RPMI8226 (cell line): ENCODE measurements at regions not wholly inside any gene's neighbourhood (a gene's known extent, or its start where the extent isn't known, plus 50 kb on each side); places are given as distances from the start of the nearest gene placed in this dataset.

ENCODE experiments used
- DNase-seq: peaks from one replicate; pipeline ENCODE4 v3.0.0-alpha.2; 2015

DNA sequence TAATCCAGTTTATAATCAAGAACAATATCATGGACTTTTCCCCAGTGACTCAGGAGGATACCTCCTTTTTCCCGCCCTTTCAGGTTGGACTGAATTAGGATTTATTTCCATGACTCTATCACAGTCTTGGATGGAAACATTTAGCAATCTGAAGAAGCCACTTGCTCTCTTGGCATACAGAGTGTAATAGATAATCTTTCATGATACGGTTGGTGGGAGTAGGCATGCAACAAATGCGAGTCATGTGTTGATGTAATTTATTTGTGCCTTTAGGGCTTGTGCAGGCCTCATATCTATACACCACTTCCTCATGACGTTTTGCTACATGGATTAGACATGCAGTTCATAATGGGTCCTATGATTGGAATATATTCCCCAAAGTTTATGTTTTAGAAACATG lies 54.2 kb upstream of the MCTP2 start:
- no peak for DNase-seq

DNA sequence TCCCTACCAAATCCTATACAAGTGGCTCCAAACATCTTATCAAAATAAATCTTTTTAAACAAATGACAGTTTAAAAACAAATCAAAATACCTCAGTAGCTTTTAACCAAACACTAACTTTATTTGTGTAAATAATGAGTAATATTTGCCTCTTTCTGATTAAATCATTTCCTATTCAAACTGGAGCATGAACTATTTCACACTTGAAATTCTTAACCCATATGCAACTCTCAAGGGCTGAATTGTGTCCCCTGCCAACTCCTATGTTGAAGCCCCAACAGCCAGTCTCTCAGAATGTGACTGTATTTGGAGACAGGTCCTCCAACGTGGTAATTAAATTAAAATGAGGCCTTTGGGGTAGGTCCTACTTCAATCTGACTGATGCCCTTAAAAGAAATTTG lies 55.9 kb upstream of the MCTP2 start:
- DNase-seq = no peak

- no peak for DNase-seq
Measured at GRCh38 chr15:94174399-94174802, 57.0 kb upstream of the MCTP2 start.

- DNase-seq = no peak
Measured at GRCh38 chr15:94168250-94168649, 63.1 kb upstream of the MCTP2 start.

GRCh38 chr15:94164971-94165370 lies 66.4 kb upstream of the MCTP2 start:
- DNase-seq = no peak

GRCh38 chr15:94164202-94164807 lies 67.1 kb upstream of the MCTP2 start:
- DNase-seq = peak; percentile 63

DNA sequence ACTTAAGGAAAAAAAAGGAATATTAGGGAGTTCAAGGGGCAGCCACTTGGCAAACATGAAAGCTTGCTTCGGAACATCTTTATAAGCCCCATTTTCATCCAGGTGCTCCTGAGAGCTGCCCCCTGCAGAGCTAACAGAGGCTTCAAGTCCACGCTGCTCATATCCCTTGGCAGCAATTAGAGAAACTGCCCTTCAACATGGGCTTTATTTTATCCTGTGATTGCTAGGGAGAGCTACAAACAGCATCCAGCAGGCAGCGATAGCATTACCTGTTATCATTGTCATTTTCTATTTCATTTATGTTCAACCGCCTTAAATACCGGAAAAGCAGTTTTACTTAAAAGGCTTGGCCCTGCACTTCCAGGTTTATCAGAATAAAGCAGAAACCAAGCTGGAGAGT lies 68.4 kb upstream of the MCTP2 start:
- DNase-seq = no peak

DNA sequence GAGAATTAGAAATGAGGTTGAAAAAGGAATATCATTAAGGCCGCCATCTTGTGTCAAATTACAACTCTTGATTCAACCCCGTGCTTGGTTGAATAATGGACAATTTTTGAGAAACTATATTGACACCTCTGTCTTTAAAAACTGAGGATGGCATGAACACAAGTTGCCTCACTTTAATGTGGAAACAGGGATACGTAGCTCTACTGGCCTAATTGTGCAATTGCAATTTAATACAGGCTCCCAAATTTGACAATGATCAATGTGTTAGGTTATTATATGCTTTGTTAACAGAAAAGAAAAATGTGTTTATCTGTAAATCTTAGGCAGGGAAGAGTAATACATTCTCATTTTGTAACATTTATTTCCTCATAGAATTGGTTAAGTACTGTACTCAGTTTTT lies 77.1 kb upstream of the MCTP2 start:
- DNase-seq = no peak

DNA sequence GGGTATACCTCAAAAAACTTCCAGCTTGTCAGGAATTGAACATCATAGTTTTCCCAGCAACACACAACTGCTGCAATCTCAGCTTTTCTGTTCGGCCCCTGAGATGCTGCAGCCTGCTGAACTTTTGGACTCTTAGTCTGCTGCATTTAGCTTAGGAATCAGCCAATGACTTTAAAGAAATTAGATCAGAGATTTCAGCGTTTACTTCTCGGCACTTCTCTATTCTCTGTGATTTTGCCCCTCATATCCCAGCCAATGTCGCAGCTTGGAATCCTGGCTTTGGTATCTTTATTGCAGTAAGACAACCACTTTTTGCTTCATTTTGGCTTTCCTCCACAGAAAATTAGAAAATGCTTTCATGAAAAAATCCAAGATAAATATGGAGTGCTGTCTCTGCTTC lies 86.3 kb upstream of the MCTP2 start:
- DNase-seq = no peak

DNA sequence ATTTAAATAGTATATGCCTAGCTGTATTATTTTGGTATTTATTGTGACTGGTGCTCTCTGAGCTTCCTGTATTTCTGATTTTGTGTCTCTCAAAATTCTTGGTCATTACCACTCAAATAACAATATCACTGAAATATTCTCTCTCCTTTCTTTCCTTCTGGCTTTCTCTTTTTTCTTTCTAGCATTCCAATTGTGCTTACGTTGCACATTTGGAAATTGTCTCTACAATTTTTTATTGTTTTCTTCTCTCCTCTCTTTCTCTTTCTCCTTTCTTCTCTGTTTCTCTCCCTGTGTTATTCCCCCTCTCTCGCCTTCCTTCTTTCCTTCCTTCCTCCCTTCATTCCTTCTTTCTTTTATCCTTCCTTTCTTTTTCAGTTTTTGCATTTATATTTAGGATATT lies 89.6 kb upstream of the MCTP2 start:
- no peak for DNase-seq

DNA sequence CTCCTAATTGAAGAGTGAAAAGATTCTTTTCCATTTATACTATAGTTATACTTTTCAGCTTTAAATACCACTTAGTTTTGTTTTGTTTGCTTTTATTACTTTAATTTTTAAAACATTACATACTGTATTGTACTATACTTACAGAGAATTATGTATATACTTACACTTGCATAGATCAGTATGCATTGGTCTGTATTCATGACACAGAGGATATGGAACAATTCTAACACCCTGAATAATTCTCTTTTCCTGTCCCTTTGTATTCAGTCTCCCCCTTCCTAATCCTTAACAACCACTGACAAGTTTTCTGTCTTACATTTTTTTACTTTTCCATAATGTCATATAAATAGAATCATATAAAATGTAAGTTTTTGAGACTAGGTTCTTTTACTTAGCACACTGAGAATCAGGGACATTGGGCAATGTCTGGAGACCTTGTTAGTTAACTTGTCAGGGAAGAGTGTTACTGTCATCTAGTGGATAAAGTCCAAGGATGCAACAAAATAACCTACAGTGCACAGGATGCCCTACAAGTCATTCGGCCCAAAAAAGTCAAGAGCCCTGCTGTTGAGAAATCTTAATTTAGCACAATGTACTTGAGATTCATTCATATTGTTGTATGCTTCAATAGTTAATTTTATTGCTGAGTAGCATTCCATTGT lies 95.7 kb upstream of the MCTP2 start:
- no peak for DNase-seq

- DNase-seq = no peak
Measured at GRCh38 chr15:94131875-94132274, 99.5 kb upstream of the MCTP2 start.

- DNase-seq = no peak
Measured at GRCh38 chr15:94130504-94130903, 100.9 kb upstream of the MCTP2 start.

DNA sequence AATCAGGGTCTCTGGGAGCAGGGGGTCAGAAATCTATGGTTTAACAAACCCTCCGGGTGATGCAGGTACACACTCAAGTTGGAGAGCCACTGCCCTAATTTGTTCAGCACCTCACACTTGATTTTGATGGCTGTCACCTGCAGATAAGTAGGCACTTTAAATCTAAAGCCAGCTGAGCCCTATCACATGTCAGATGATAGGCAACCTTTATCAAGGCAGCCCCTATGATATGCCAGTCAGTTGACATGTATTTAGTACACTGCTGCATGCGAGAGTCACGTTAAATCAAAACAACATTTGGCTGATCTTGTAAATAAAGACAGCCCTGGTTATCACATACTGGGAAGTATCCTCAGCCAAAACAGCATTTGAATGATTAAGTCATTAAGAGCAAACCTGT lies 104.4 kb upstream of the MCTP2 start:
- no peak for DNase-seq

DNA sequence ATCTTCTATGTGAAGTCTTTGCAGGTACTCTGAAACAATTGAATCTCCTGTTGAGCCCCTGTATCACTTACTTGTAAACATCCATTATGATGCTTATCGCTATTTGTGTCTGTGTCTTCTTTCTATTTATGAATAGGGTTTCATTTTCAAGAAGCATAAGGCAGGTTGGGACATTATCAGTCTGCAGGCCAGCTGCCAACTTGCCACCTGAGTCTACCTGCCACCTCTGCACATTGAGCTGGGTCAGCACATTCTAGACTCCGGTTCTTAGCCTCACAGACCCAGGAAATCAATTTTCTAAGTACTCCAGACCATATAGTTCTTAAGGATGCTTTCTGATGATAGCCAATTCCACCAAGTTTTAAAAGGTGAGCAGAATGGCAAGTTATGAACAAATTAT lies 105.7 kb upstream of the MCTP2 start:
- peak; percentile 12 for DNase-seq

DNA sequence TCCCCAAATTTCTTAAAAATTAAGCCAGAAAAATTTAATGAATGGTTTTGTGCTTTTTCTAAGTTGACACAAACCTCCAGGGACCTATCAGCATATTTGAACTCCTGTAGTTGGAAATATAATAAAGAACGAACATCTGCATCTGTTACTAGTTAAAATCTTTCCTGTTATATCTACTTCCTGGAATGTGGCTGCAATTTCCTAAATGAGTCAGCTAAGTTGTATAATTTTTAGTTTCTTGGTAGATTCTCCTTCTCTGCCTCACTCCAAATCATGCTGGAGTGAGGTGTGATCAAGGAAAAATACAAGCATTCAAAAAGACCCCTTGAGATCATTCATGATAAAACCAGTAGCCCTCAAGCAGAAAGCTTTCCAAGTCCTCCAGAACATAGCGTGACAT lies 106.2 kb upstream of the MCTP2 start:
- no peak for DNase-seq

DNA sequence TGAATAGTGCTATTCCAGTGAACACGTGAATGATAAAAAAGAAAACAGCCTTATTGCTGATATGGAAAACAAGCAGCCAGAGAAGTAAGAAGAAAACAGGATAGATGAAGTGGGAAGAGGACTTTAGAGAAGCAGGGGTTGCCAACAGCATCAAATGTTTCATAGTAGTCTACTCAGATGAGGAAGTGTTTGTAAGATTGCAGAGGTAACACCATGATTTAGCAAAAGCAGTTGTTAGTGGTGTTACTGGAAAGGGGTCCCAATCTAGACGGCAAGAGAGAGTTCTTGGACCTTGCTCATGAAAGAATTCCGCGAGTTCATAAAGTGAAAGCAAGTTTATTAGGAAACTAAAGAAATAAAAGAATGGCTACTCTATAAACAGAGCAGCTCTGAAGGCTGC lies 108.8 kb upstream of the MCTP2 start:
- no peak for DNase-seq

GRCh38 chr15:94119923-94120775 lies 111.2 kb upstream of the MCTP2 start:
- peak; percentile 80 for DNase-seq

DNA sequence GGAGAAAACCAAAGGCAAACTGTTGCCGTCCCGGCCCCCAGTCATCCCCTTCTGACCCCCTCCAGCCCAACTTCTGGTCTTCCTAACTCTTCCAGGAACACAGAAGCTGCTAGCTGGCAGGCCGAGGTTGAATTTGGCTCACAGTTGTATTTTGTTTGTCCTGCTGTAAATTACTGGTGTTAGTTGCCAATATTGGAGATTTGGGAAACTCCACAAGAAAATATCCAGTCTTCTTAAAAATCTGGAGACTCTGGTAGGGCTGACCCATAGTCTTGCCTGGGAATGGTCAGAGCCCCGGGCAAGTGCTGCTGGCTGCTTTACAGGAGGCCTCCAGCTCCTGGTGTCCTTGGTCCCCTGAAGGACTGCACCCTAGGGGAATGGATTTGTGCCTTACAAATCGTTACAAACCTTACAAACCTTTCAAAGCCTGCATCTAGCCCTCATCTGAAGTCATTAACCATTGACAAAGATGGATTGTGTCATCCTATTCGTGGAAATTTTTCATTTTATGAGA lies 112.0 kb upstream of the MCTP2 start:
- DNase-seq = no peak

GRCh38 chr15:94110476-94111130 lies 120.8 kb upstream of the MCTP2 start:
- no peak for DNase-seq

- peak; percentile 75 for DNase-seq
Measured at GRCh38 chr15:94107652-94108051, 123.7 kb upstream of the MCTP2 start.

DNA sequence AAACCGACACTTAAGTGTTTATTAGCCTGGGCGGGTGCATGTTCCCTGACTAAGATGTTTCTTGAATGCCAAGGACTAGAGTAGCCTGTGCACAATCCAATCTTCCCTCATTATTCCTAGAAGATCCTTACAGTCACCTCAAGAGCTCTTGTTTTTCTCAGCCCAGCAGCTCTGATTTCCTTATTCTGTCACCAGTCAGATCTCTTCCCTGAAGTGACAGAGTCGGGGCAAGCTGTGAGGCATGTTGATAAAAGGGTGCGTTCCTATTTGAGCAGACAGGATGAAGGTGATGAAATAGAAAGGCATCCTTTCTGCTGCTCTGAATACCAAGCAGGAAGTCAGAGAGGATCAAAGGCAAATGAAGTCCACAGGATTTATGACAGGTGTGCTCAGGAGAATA lies 125.6 kb upstream of the MCTP2 start:
- no peak for DNase-seq

DNA sequence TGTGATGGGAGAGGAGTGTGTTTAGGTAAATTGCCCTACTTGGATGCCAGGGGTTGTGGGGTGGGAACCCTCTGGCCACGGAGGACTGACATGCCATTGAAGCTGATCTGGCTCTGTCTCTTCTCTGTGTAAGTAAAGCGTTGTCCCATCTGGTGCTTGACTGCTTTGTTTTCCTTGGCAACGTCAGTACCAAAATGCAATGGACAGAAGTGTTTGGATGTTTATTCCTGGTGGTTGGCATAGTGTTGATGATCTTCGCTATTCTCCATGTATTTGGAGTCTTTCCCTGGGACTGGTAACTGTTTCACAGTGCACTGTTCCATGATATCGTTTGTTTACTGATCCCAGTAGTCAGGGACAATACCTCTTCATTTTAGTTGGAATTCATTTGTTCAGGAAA lies 130.5 kb upstream of the MCTP2 start:
- DNase-seq = no peak

GRCh38 chr15:94099574-94099960 lies 131.8 kb upstream of the MCTP2 start:
- DNase-seq = no peak
